ENCODE measurements at regions not wholly inside any gene's neighbourhood (a gene's known extent, or its start where the extent isn't known, plus 50 kb on each side); places are given as distances from the start of the nearest gene placed in this dataset.

DNA sequence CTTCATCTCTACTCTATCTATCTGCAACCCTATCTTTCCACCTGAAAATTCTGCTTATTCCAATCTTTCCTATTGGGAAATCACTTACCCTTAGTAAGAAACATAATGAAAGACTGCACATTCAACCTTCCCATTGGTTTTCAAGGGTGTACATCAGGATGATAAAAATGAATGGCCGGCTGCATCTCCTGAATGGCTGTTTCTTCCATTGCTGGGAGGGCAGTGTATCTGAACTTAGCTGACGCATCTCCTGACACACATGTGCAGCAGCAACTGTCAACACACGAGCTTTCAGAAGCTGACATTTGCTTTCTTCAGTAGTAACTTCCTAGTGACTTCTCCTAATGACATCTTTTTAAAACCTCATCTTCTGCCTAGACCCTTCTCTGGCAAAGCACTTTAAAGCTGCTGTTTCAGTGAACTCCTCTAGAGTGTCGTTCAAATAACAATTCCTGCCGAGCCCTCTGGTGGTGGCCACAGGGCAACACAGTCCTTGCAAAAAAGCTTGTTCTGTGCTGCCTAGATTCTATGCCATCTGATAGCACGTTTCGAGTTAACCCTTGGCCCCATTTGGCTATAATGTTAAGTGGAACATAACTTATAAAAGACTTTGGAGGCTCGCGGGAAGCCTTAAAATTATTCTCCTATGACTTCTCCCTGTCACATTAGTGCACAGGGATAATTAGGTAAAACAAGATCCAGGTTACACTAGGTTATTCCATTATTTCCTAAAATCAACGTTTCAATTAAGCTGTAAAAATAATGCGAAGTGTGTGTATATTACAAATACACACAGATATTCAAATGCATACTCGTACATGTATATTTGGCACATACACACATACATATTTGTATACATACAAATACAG lies 2340.7 kb downstream of the PCDH7 start:
- DNase-seq = peak; percentile 64

- no peak for DNase-seq
Measured at GRCh38 chr4:33061727-33062126, 2341.6 kb downstream of the PCDH7 start.

- DNase-seq = no peak
Measured at GRCh38 chr4:33062155-33062806, 2342.1 kb downstream of the PCDH7 start.

DNA sequence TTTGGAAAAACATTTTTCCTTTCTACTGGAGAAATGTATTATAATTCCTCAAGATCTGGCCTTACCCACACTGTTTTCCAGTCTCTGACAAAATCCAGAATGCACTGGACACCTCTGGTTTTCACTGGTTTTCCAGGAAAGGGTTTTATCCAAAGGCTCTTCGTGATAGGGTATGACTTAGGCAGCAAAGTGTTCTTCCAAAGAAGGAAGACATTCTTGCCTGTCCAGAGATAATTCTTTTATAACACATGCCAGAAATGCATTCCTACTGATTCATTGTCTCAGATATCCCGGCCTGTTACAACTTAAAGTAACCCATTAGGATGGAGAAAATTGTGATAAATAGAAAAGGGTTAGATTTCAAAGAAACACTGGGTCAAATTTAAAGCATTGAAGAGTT lies 2343.1 kb downstream of the PCDH7 start:
- peak; percentile 90 for DNase-seq

DNA sequence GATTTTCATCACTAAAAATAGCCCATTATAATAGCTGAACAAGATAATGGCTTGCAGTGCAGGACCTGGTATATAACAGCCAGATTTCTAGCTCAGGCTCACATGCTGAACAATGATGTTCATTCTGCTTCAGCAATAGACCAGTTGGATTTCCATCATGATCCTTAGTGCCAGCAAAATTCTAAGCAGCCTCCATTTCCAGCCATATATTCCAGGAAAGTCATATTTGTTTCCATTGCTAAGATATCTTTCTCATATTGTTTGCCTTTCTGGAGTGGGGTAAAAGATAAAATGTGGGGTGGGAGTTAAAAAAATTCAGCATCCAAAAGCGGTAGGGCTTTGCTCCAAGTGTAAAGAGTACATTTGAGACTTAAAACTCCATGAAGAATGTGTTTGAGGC lies 2344.1 kb downstream of the PCDH7 start:
- no peak for DNase-seq

GRCh38 chr4:33065749-33066148 lies 2345.6 kb downstream of the PCDH7 start:
- DNase-seq = no peak

- peak; percentile 67 for DNase-seq
Measured at GRCh38 chr4:33067221-33067620, 2347.1 kb downstream of the PCDH7 start.

- no peak for DNase-seq
Measured at GRCh38 chr4:33068539-33068938, 2348.4 kb downstream of the PCDH7 start.

DNA sequence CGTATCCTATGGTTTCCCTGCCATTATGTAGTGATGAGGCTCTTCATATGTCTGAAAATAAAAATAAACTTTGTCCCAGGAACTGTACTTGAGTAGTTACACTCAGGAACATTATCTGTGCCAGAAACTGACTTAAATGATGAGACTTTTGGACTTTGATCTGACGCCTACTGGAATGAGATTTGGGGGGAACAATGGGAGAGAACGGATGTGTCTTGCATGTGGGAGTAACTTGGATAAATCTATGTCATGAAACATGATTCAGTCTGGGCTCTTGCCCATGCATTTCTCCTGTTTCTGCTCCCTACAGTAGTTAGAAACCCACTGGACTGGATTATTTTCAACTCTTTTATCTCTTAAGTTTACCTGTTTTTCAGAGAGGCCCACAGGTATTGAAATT lies 2351.4 kb downstream of the PCDH7 start:
- peak; percentile 65 for DNase-seq

- DNase-seq = peak; percentile 54
Measured at GRCh38 chr4:33072298-33073089, 2352.3 kb downstream of the PCDH7 start.

DNA sequence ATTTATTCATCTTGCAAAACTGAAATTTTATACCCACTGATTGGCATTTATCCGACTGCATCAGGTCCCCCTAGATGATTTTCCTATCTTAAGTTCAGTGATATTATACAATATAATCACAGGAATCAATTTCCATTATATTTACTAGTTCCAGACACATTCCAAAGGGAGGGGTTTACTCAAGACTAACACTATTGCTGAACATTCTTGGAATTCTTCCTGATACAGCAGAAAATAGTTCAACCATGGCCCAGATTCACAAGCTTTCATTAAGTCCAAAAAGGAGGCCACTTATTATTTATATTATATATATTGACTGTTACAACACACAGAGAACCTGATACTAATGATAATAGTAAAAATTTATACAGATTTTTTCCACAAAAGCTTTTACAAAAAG lies 2353.6 kb downstream of the PCDH7 start:
- peak; percentile 85 for DNase-seq

DNA sequence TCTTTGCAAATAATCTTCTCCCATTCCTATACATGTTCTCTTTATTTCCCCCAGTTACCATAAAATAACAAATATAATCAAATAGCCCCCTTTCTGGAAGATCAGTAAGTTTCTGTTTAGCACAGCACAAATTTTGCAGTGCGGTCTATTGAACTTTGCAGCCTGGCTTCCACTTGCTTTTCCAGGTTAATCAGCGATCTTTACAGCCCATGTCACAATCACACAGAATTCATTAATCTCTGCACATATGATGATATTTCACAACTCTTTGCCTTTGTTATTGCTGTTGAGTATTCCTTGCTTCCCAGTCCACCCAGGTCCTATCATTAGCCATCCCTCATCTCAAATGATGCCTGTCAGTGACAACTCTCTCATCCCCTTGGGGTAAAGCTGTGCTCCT lies 2358.0 kb downstream of the PCDH7 start:
- no peak for DNase-seq

DNA sequence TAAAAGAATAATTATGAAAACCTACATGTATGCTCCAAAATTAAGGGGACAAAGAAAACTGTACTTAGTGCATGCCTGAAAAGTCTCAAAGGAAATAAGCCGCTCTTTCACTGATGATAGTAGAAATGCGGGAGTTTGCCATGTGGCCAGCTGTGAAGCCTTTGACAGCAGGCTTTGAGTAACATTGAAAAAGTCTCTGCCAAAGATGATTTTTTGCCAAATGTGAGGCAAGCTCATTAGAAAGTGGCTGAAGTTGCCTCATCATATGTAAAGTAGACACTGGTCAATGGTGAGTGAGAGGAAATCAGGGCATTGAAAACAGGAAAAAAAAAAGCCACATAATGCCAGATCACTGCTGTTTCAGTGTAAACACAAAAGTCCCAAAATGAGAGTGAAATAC lies 2360.1 kb downstream of the PCDH7 start:
- no peak for DNase-seq

GRCh38 chr4:33085709-33086108 lies 2365.5 kb downstream of the PCDH7 start:
- no peak for DNase-seq

GRCh38 chr4:33086331-33086925 lies 2366.3 kb downstream of the PCDH7 start:
- peak; percentile 86 for DNase-seq

DNA sequence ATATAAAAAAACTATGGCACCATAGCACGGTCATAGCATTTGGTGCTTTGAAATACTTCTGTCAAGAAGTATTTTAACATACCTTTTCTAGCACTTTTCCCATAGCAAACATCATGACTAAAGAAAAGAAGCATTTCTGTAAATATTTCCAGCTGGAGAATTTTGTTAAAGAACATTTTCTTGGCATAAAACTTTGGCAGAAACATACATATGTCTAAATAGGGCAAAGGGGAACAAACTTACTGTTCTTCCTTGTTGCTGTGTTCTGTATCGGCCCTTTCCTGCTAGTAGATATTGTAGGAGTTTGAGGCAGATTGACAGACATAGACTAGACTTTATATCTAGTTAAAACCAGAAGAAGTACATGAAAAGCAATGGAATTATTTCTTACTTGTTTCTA lies 2368.5 kb downstream of the PCDH7 start:
- peak; percentile 70 for DNase-seq

DNA sequence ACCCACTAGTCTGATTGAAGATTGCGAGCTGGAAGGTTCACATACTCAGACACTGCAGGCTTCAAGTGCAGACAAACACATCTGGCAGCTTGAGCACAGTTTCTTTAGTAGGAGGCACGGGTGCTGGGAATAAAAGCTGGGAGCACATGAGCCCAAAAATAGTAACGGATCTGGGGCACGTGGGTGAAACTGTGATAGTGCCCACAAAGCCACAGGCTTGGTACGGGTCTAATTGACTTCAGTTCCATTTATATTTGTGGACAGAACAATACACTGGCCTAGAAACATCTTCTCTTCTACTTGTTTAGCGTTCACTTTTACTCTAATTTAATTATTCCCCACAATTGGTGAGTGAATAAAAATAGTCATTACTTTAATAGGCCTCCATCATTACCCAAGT lies 2370.7 kb downstream of the PCDH7 start:
- DNase-seq = no peak

DNA sequence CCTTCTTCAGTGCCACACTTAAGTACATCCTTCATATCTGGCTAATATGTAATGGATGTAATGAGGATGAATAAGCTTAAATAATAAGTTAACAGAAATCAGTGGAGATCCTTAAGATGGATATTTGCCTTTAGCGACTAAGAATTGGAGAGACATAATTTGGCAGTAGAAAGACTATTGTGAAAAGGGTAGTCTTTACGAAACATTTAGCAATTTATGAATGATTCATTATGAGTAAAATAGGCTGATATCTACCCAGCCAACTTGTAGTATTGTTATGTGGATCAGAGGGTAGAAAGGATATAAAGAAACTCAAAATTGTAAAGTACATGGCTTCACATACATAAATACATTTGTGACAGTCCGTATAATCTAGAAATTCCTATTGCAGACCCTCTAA lies 2371.8 kb downstream of the PCDH7 start:
- DNase-seq = no peak

DNA sequence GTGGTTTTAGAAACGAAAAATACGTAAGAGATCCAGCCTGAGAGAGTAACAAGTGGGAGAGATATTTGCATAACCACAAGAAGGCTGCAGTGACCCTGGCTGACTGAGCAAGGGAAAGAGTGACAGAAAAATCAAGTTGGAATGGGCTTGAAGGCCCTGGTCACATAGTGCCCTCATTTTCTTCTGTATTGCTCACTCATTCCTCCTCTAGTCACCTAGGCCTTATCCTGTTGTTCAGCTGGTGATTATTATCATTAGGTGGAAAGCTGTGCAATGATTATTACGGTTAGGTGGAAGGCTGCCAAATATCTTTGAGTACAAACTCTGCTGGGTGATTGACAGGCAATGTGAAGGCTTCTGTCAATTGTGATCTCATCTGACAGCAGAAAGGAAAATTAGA lies 2384.1 kb downstream of the PCDH7 start:
- no peak for DNase-seq

- DNase-seq = no peak
Measured at GRCh38 chr4:33107814-33108213, 2387.6 kb downstream of the PCDH7 start.

DNA sequence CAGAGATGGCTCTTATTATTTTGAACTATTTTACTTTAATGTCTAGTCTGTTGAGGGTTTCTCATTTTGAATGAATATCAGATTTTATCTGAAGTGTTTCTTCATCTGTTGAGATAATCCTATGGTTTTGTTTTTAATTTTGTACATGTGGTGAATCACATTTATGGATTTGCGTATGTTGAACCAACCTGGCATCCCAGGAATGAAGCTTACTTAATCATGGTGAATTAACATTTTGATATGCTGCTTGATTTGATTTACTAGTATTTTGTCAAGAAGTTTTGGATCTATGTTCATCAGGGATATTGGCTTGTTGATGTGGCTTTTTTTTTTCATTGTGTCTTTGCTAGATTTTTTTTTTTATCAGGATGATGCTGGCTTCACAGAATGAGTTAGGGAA lies 2390.9 kb downstream of the PCDH7 start:
- DNase-seq = peak; percentile 61

- DNase-seq = peak; percentile 22
Measured at GRCh38 chr4:33116871-33117270, 2396.7 kb downstream of the PCDH7 start.

- no peak for DNase-seq
Measured at GRCh38 chr4:33126002-33126401, 2405.8 kb downstream of the PCDH7 start.
